ENCODE measurements at regions not wholly inside any gene's neighbourhood (a gene's known extent, or its start where the extent isn't known, plus 50 kb on each side); places are given as distances from the start of the nearest gene placed in this dataset.
"Not testable (repeated sequence)": the region's sequence is repeated elsewhere in the genome, so short reads cannot be mapped to it uniquely, and the experiment has no call there.

DNA sequence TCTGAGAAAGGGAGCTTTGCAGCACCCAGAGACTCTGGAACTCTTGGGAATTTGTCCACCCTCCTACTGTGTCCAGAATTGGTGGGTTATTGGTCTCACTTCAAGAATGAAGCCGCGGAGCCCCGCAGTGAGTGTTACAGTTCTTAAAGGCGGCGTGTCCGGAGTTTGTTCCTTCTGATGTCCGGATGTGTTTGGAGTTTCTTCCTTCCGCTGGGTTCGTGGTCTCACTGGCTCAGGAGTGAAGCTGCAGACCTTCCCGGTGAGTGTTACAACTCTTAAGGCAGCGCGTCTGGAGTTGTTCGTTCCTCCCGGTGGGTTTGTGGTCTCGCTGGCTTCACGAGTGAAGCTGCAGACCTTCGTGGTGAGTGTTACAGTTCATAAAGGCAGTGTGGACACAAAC lies 824.7 kb downstream of the LRRTM4 start:
- not testable (repeated sequence) for DNase-seq (ENCODE audit: low read depth)

DNA sequence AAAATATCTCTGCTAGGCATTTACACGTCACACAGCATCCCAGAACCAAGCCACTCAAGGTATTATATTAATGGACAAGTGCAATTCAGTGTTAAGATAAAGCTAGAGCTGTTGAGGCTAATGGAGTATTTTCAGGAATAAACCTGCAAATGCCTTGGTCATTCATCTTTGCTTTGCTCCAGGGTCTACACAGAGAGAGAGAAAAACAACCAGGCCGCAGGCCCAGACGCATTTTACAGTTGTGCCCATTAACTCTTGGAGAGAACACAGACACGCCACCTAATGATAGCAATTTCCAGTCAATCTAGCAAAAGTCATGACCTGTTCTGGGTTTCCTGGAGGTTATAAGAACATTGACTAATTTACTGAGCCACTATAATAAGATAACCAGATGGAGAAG lies 829.3 kb downstream of the LRRTM4 start:
- DNase-seq (ENCODE audit: low read depth), result no peak

DNA sequence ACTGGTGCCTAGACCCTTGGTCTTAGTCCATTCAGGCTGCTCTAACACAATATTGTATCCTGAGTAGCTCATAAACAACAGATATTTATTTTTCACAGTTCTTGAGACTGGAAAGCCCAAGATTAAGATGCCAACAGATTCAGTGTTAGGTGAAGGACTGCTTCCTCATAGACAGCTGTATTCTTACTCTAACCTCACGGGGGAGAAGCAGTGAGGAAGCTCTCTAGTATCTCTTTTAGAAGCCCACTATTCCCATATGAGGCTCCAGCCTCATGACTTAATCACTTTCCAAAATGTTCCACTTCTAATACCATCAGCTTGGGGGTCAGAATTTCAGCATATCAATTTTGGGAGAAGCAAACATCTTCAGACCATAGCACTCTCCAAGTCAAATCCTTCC lies 833.4 kb downstream of the LRRTM4 start:
- no peak for DNase-seq (ENCODE audit: low read depth)

DNA sequence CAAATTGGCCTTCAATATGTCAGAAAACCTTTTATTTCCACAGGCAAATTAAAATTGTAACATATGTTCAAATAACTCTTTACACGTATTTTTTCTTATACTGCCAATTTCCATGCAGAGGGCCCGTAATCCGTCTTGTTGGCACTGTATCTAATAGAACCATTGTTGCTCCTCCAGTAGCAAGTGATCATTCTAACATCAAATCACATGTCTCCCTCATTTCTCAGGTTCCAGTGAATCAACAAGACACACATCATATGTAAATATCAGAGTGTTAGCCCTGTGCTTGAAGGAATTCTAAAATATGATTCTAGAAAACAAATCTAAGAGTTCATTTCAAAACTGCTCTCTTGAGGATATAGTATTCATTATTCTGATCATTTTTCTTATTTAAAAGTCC lies 834.3 kb downstream of the LRRTM4 start:
- no peak for DNase-seq (ENCODE audit: low read depth)

GRCh38 chr2:76684756-76685155 lies 837.4 kb downstream of the LRRTM4 start:
- no peak for DNase-seq (ENCODE audit: low read depth)

DNA sequence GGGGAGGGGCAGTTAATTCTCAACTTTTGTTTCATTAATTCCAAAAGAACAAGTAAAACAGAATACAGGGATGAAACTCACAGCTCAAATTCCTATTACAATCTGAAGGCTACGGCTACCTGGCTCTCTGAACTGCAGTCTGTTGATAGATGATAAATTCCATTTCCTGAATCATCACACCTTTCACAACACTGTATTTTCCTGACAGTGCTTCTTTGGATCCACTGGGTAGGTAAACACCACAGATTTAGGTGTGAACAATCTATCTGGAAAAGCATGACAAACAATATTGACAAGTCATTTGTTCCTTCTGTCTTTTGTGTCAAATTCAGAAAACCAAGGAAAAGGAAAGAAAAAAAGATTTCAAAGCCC lies 843.2 kb downstream of the LRRTM4 start:
- DNase-seq (ENCODE audit: low read depth), result no peak

- DNase-seq (ENCODE audit: low read depth), result no peak
These were observed 843.7 kb downstream of the LRRTM4 start for GRCh38 chr2:76678383-76679024.

GRCh38 chr2:76675212-76675611 lies 847.0 kb downstream of the LRRTM4 start:
- DNase-seq (ENCODE audit: low read depth), result no peak

- no peak for DNase-seq (ENCODE audit: low read depth)
These were observed 849.4 kb downstream of the LRRTM4 start for GRCh38 chr2:76672798-76673197.

DNA sequence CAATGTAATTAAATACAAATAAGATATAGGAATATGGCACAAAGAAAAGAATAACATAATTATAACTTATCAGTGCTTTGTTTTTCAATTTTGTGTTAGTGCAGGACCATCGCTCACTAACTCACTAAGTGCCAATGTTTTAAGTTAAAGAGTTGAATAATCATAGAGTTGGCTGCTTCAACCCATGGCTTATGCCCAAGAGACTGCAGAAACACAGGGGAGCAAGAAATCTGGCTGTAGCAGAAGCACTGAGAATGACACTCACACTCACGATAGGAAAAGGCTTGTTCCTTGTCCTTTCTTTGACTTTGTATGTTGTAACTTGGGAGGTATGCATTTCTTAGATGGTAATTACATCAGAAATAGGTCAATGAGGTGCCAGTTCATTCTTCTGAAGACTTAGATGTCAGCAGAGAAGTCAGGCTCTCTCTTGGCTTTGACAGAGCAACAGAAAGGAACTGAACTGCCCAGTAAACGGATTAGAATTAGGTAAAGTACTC lies 852.2 kb downstream of the LRRTM4 start:
- no peak for DNase-seq (ENCODE audit: low read depth)

GRCh38 chr2:76668279-76668678 lies 853.9 kb downstream of the LRRTM4 start:
- DNase-seq (ENCODE audit: low read depth), result no peak

DNA sequence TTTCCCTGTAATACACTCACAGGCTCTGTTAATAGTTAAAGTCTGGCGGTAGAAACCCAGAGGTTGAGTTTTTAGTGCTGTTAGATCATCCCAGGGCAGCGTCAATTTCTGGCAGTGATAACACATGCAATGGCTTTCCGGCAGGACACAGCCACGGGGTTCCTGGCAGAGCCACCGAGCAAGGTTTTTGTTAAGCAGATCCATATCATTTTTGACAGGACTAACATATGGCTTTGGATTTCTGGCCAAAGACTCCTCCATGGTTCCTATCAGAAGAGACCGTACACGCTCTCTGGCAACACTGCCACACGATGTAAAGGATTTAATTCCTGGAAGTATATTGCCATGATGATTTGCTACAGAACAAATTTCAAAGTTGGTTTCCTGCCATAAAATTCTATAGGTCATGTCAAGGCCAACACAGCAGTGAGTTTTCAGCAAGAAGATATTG lies 854.3 kb downstream of the LRRTM4 start:
- DNase-seq (ENCODE audit: low read depth), result no peak

GRCh38 chr2:76642129-76642528 lies 880.0 kb downstream of the LRRTM4 start:
- DNase-seq (ENCODE audit: low read depth), result no peak

- no peak for DNase-seq (ENCODE audit: low read depth)
These were observed 880.7 kb downstream of the LRRTM4 start for GRCh38 chr2:76641506-76641905.

DNA sequence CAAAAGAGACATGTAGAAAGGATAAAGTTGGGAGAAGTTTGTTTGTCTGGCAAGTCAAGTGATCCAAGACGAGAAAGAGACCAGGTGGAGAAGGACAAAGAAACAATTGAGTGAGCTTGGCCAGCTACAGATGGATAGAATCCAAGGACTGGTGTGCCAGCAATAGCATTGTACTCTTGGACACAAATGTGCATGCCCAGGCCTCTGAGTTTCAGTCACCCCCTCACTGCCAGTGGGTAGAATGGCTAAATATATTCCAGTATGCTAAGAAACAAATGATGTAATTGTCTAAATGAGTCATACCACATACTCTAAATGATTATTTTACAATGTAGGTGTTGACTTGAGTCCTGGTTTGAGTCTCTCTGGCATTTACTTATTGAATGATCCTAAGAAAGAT lies 881.3 kb downstream of the LRRTM4 start:
- DNase-seq (ENCODE audit: low read depth), result no peak

DNA sequence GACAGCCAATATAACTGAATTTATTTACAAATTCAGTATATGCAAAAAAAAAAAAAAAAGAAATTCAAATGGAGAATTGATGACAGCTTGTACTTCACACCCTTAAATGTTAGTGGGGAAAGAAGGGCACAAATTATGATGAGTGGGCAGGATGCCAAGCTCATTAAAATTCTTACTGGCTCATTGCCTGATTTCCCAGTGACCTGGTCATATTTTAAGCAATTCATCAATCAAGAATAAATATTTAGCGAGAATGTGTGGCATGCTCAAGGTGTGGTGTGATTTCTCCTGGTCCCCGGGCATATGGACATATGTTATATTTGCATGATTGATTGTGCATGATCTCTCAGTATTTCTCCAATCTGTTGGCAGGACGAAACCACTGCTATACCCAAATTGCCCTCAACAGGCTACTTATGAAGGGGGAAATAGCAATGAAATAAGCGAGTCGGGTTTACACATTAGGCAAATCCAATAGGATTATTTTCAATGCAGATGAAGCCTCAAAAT lies 883.0 kb downstream of the LRRTM4 start:
- no peak for DNase-seq (ENCODE audit: low read depth)

GRCh38 chr2:76633276-76633921 lies 888.8 kb downstream of the LRRTM4 start:
- DNase-seq (ENCODE audit: low read depth), result no peak

- DNase-seq (ENCODE audit: low read depth), result no peak
These were observed 897.1 kb downstream of the LRRTM4 start for GRCh38 chr2:76625101-76625500.

GRCh38 chr2:76613330-76613729 lies 902.6 kb upstream of the GCFC2 start:
- no peak for DNase-seq (ENCODE audit: low read depth)

DNA sequence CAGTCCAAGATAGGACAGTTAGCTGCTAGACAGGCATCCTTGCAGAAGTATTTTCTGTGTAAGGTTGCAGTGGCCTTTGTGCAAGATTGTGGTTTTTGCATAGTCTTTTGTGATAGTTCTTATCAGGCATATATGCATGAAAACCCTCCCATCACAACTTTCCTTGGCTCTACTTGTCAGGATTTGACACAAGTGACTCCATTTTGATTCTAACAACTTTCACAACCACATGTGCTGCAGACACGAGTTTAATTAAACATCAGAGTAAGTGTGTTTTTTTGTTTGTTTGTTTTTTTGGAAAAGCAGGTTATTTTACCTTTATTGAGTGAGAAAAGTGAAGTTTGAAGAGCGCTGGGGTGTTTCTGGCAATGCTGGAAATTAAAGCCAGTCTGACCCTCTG lies 902.0 kb upstream of the GCFC2 start:
- DNase-seq (ENCODE audit: low read depth), result no peak

GRCh38 chr2:76610451-76610850 lies 899.7 kb upstream of the GCFC2 start:
- DNase-seq (ENCODE audit: low read depth), result no peak

- DNase-seq (ENCODE audit: low read depth), result peak; percentile 57
These were observed 889.1 kb upstream of the GCFC2 start for GRCh38 chr2:76599732-76600368.

DNA sequence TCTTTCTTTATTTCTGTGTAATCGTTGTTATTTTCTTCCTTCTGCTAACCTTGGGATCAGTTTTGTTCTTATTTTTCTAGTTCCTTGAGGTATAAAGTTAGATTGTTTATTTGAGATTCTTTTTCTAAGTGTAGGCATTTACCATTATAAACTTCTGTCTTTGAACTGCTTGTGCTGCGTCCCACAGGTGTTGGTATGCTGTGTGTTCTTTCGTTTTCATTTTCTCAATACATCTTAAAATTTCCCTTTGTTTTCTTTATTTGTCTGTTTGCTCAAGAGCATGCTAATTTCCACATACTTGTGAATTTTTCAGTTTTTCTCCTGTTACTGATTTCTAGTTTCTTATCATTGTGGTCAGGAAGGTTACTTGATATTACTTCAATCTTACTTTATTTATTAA lies 873.8 kb upstream of the GCFC2 start:
- DNase-seq (ENCODE audit: low read depth), result no peak

All from fibroblast of the conjunctiva (primary cell).